ENCODE measurements at regions not wholly inside any gene's neighbourhood (a gene's known extent, or its start where the extent isn't known, plus 50 kb on each side); places are given as distances from the start of the nearest gene placed in this dataset.
"Not testable (repeated sequence)": the region's sequence is repeated elsewhere in the genome, so short reads cannot be mapped to it uniquely, and the experiment has no call there.

GRCh38 chr2:87089401-87089800 lies 67.8 kb upstream of the PLGLB1 start:
- TF ChIP-seq POLR2A, CTCF (IDR thresholded peaks at IDR 0.05): not testable (repeated sequence)
